HepG2 (cell line): ENCODE measurements at regions not wholly inside any gene's neighbourhood (a gene's known extent, or its start where the extent isn't known, plus 50 kb on each side); places are given as distances from the start of the nearest gene placed in this dataset.

Source experiments
- EP300 ChIP-seq, 3 experiments: sonication (generic) in 1 of 3; formaldehyde crosslinking in 1 of 3; IDR thresholded peaks; 2 replicates each; pipeline versions ENCODE4 v1.5.1 to v1.6.1; 2011 to 2020; ENCODE audit warnings: low read depth in 2 of 3, low read length in 2 of 3, borderline replicate concordance in 1 of 3, improper control_type of control experiment in 1 of 3, mild to moderate bottlenecking in 1 of 3, missing genetic modification reagents in 1 of 3, moderate library complexity in 1 of 3
- HNRNPK ChIP-seq: fragments of 200-400 bp; formaldehyde crosslinking; IDR thresholded peaks from 2 replicates; pipeline ENCODE4 v1.6.1; 2018; ENCODE audit warnings: low read length, low read depth, moderate library complexity, mild to moderate bottlenecking; ENCODE audit not compliant: poor library complexity, severe bottlenecking
- MXI1 ChIP-seq: IDR thresholded peaks from 3 replicates; pipeline ENCODE4 v1.6.1; 2012; ENCODE audit warnings: low read depth, low read length, inconsistent platforms, borderline replicate concordance
- ZNF720 ChIP-seq: sonication (generic); formaldehyde crosslinking; IDR thresholded peaks from 2 replicates; pipeline ENCODE4 v1.4.0; 2020; ENCODE audit warnings: missing genetic modification reagents

DNA sequence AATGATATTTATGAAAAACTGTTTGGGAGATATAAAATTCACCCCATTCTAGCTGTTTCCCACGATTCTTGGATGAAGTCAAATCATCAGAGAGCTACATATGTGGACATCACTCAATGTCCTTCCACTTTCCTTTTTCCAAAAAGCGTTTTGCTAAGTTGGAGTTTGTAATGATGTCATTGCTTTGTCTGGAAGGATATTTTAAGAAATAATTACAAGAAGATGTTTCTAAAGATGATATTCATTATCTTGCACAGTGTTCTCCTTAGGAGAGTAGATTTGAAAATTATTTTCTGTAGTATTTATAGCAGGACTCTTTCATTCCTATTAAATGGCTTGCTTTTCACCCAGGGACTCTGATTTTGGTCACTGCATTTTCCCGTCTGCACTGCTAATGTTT lies 851.2 kb downstream of the EFNB2 start:
- no peak for TF ChIP-seq HNRNPK
- no peak for TF ChIP-seq ZNF720
- TF ChIP-seq EP300 (IDR thresholded peaks at IDR 0.05; ENCODE audit: low read depth in 2 of 2, low read length in 2 of 2), result no peak
- TF ChIP-seq EP300 (CRISPR knock-in tag; IDR thresholded peaks at IDR 0.05; ENCODE audit: borderline replicate concordance), result no peak
- no peak for TF ChIP-seq MXI1
